A673 (cell line): ENCODE measurements at regions not wholly inside any gene's neighbourhood (a gene's known extent, or its start where the extent isn't known, plus 50 kb on each side); places are given as distances from the start of the nearest gene placed in this dataset.

Source experiments
- CTCF ChIP-seq: fragments of 300-800, 200-600 bp; sonication (generic); conservative IDR thresholded peaks from 2 replicates; pipeline ENCODE4 v1.5.1; 2017; ENCODE audit warnings: low read depth, mild to moderate bottlenecking, antibody characterized with exemption, low read length, moderate library complexity, mixed read lengths
- EZH2 ChIP-seq: fragments of 200-600 bp; sonication (generic); IDR thresholded peaks from 2 replicates; pipeline ENCODE4 v1.6.1; 2017; ENCODE audit warnings: borderline replicate concordance, low read depth, mild to moderate bottlenecking, mixed read lengths, antibody characterized with exemption, low read length; ENCODE audit not compliant: poor library complexity, severe bottlenecking

DNA sequence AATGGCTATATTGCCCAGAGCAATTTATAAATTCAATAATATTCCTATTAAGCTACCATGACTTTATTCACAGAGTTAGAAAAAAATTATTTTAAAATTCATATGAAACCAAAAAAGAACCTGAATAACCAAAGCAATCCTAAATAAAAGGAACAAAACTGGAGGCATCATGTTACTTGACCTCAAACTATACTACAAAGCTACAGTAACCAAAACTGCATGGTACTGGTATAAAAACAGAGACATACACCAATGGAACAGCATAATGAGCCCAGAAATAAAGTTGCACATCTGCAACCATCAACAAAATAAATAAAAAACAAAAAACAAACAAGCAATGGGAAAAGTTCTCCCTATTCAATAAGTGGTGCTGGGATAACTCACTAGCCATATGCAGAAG is 203.2 kb downstream of the RGS9 start:
- TF ChIP-seq EZH2 (no peak), CTCF (no peak)
